ENCODE measurements at regions not wholly inside any gene's neighbourhood (a gene's known extent, or its start where the extent isn't known, plus 50 kb on each side); places are given as distances from the start of the nearest gene placed in this dataset.

DNA sequence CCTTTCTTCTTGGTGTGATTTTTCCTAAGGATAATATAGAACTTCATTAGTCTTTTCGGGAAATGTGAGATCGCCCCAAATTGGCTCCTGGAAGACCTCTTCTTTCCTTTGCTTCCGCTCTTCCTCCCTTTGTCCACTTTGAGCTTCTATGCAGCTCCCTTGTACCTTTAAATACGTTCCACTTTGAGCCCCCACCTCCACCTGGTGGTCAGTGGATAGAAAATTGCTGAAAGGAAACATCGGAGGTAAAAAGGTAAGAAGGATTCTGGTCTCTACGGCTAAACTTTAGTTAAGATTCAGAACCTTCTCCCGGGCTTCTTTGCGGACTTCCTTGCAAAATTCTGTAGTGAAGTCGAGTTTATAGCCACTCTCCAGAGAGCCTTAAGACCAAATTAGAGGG, 55.0 kb upstream of the TM9SF2 start:
- TF ChIP-seq, protein P1, sequence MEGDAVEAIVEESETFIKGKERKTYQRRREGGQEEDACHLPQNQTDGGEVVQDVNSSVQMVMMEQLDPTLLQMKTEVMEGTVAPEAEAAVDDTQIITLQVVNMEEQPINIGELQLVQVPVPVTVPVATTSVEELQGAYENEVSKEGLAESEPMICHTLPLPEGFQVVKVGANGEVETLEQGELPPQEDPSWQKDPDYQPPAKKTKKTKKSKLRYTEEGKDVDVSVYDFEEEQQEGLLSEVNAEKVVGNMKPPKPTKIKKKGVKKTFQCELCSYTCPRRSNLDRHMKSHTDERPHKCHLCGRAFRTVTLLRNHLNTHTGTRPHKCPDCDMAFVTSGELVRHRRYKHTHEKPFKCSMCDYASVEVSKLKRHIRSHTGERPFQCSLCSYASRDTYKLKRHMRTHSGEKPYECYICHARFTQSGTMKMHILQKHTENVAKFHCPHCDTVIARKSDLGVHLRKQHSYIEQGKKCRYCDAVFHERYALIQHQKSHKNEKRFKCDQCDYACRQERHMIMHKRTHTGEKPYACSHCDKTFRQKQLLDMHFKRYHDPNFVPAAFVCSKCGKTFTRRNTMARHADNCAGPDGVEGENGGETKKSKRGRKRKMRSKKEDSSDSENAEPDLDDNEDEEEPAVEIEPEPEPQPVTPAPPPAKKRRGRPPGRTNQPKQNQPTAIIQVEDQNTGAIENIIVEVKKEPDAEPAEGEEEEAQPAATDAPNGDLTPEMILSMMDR (conservative IDR thresholded peaks at IDR 0.05; ENCODE audit: low read length), result 0 out of 2 replicates have a peak, but pooled peaks have one; percentile 15
- no peak for TF ChIP-seq EZH2phosphoT487 (IDR thresholded peaks at IDR 0.05; ENCODE audit: borderline replicate concordance, low read depth, low read length)

All from OCI-LY7 (cell line).